ENCODE measurements at regions not wholly inside any gene's neighbourhood (a gene's known extent, or its start where the extent isn't known, plus 50 kb on each side); places are given as distances from the start of the nearest gene placed in this dataset.

DNA sequence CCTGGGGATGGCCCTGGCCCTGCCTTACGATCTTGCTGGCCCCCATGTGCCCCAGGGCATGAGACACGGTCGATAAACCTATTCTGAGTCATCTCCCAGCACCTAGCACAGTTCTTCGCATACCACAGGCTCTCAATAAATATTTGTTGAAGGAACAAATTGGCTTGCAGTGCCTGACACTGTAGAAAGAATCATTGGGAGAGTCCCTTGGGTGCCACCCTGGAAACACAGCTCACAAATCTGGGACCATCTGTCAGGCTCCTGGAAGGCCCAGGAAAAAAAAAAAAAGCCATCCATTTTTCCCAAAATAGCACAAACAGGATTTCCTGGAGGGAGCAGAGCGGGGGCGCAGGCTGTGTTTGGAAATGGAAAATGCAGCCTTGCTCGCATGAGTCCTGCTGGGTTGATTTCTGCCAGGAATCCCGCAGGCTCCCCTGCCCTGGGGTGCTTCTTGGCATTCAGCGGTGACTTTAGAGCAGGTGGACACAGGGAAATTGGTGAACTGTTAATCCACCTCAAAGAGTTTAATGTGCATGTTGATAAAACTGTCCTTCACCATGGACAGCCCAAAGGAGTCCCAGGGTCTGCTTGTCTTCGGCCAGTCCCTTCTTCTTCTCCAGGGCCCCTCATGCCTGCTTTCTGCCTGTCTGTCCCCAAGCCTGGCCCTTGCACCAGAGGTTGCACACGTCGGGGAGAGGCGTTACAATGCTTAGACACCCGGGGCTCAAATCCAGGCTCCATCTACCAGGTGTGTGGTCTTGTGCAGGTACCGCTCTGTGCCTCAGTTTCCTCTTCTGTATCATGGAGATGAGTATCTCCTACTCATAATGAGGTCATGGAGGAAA is 106.1 kb upstream of the RFLNA start:
- TF ChIP-seq, protein P1, sequence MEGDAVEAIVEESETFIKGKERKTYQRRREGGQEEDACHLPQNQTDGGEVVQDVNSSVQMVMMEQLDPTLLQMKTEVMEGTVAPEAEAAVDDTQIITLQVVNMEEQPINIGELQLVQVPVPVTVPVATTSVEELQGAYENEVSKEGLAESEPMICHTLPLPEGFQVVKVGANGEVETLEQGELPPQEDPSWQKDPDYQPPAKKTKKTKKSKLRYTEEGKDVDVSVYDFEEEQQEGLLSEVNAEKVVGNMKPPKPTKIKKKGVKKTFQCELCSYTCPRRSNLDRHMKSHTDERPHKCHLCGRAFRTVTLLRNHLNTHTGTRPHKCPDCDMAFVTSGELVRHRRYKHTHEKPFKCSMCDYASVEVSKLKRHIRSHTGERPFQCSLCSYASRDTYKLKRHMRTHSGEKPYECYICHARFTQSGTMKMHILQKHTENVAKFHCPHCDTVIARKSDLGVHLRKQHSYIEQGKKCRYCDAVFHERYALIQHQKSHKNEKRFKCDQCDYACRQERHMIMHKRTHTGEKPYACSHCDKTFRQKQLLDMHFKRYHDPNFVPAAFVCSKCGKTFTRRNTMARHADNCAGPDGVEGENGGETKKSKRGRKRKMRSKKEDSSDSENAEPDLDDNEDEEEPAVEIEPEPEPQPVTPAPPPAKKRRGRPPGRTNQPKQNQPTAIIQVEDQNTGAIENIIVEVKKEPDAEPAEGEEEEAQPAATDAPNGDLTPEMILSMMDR (IDR thresholded peaks at IDR 0.05), result no peak
- intact Hi-C loops (cut with micrococcal nuclease), result no loop called here
- no peaks in the 10 kb centered on the region for H3K36me3 Mint-ChIP-seq (ENCODE audit: low read depth)
- CTCF ChIA-PET, result interaction anchor here (1.1 kb wide), 1 partner anchor 156 kb away, joined by 3 read pairs; no protein-coding TSS in a partner anchor
- H3K27ac Mint-ChIP-seq, result no peak overlapping the region
- no peaks in the 10 kb centered on the region for H3K27me3 Mint-ChIP-seq
- no peaks in the 10 kb centered on the region for H3K9me3 Mint-ChIP-seq
- DNase-seq (no peak), ATAC-seq (no peak)
- H3K4me3 Mint-ChIP-seq, result no peak overlapping the region
- peaks cover 4% of the 10 kb centered on the region for H3K4me1 Mint-ChIP-seq (ENCODE audit: low read depth)
- POLR2A ChIA-PET, result no interaction called here

DNA sequence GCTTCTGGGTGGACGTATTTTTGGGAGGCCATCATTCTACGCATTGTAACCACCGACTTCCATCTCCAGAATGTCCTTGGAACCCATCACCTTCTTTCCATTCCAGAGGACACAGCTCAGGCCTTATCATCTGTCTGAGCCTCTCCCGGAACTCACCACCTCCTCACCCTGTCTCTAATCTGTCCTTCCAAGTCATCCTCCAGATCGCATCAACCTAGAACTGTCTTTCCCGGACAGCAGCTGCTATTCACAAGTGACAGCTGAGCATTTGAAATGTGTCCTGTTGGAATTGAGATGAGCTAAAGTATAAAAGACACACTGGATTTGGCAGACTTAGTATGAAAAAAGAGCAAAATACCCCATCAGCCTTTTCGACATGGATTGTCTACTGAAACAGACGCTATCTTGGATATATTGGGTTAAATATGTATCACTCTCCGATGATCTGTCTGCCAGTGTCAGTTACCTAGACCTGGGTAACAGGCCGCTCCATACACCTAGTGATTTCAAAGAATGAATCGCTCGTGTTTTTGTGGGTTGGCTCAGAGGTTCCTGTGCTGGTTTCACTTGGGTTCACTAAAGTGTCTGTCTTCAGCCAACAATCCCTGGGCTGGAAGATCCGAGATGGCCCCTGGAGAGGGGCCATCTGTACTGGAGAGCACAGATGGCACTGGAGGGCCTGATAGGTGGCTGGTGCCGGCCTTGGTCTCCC is 104.4 kb upstream of the RFLNA start:
- H3K9me3 Mint-ChIP-seq, result no peaks in the 10 kb centered on the region
- H3K36me3 Mint-ChIP-seq (ENCODE audit: low read depth), result no peaks in the 10 kb centered on the region
- ChIA-PET POLR2A (no interaction called here), CTCF (no interaction called here)
- no peak overlapping the region for H3K4me3 Mint-ChIP-seq
- H3K27me3 Mint-ChIP-seq, result no peaks in the 10 kb centered on the region
- peaks cover 4% of the 10 kb centered on the region for H3K4me1 Mint-ChIP-seq (ENCODE audit: low read depth)
- H3K27ac Mint-ChIP-seq, result peak overlapping the region; percentile 47
- ATAC-seq (peak; percentile 60), DNase-seq (peak; percentile 30)
- intact Hi-C loops (cut with micrococcal nuclease), result no loop called here
- TF ChIP-seq, protein P1 (IDR thresholded peaks at IDR 0.05), result no peak

DNA sequence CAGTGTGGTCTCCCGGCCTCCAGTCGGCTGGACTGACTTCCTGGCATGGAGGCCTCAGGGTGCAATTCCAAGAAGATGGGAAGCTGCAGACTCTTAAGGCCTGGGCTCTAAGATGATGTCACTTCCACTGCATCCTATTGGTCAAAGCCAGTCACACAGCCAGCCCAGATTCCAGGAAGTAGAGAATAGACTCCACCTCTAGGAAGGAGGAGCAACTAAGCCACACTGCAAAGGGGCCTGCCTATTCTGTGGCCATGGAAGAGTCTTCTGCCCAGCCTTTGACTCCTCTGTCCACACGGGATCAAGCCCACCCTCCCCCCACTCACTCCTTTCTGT is 103.9 kb upstream of the RFLNA start:
- H3K27me3 Mint-ChIP-seq, result no peaks in the 10 kb centered on the region
- TF ChIP-seq, protein P1 (IDR thresholded peaks at IDR 0.05), result no peak
- no peaks in the 10 kb centered on the region for H3K9me3 Mint-ChIP-seq
- no peak overlapping the region for H3K4me3 Mint-ChIP-seq
- peaks cover 4% of the 10 kb centered on the region for H3K4me1 Mint-ChIP-seq (ENCODE audit: low read depth)
- peak overlapping the region; percentile 47 for H3K27ac Mint-ChIP-seq
- ATAC-seq, result peak; percentile 96
- ChIA-PET CTCF (no interaction called here), POLR2A (no interaction called here)
- no peaks in the 10 kb centered on the region for H3K36me3 Mint-ChIP-seq (ENCODE audit: low read depth)
- DNase-seq, result peak; percentile 36
- intact Hi-C loops (cut with micrococcal nuclease), result no loop called here

DNA sequence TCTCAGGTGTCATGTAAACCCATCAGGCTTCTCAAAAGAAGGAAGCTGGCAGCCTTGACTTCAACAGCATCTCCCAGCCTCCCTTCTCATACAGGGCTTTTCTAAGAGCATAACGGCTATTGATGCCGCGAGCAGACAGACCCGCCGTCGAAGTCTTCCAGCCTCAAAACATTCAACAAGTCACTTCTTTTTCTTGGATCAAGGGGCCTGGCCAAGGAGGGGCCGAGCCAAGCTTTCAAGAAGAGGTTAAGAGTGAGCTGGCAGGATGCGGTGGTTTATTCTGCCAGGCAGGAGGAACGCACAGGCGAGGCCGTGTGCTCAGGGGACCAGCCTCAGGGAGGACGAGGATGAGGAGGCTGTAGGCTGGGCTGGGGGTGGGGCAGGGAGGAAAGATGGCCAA is 102.9 kb upstream of the RFLNA start:
- no peak for ATAC-seq
- intact Hi-C loops (cut with micrococcal nuclease), result no loop called here
- peaks cover 4% of the 10 kb centered on the region for H3K4me1 Mint-ChIP-seq (ENCODE audit: low read depth)
- H3K36me3 Mint-ChIP-seq (ENCODE audit: low read depth), result no peaks in the 10 kb centered on the region
- ChIA-PET POLR2A (no interaction called here), CTCF (no interaction called here)
- TF ChIP-seq, protein P1 (IDR thresholded peaks at IDR 0.05), result no peak
- no peak overlapping the region for H3K27ac Mint-ChIP-seq
- DNase-seq, result no peak
- H3K4me3 Mint-ChIP-seq, result no peak overlapping the region
- no peaks in the 10 kb centered on the region for H3K27me3 Mint-ChIP-seq
- peaks cover 4% of the 10 kb centered on the region for H3K9me3 Mint-ChIP-seq

DNA sequence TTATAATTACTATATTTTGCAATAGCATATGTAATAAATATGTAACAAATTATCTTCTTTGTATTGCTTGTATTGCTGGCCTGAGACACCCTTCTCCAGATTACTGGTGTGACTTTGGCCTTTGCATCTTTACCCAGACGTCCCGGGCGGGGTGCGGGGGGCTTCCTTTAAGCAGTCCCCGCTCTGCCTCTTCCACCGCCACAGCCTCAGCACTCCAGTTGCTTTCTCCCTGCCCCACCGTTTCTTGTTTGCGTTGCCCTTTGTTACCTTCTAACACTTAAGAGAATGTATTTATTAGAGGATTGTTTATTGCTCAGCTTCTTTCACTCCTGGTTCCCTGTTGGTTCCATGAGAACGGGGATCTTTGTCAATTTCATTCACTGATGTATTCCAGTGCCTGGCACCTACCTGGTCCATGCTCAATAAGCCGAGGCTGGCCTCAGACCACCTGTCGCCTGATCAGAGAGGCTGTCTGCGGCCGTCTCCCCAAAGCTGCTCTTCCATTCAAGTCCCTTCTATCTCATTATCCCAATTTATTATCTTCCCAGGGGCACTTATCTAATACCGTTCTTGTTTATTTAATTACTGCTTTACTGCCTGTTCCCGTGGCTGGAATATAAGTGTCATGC is 100.5 kb upstream of the RFLNA start:
- no peak for DNase-seq
- no peak for ATAC-seq
- intact Hi-C loops (cut with micrococcal nuclease), result no loop called here
- POLR2A ChIA-PET, result no interaction called here
- CTCF ChIA-PET, result no interaction called here
- H3K27ac Mint-ChIP-seq, result no peak overlapping the region
- H3K9me3 Mint-ChIP-seq, result peaks cover 4% of the 10 kb centered on the region
- TF ChIP-seq, protein P1 (IDR thresholded peaks at IDR 0.05), result no peak
- no peaks in the 10 kb centered on the region for H3K36me3 Mint-ChIP-seq (ENCODE audit: low read depth)
- no peak overlapping the region for H3K4me3 Mint-ChIP-seq
- H3K27me3 Mint-ChIP-seq, result no peaks in the 10 kb centered on the region
- H3K4me1 Mint-ChIP-seq (ENCODE audit: low read depth), result peaks cover 4% of the 10 kb centered on the region
